Fibroblast of peridontal ligament (primary cell): ENCODE measurements at regions not wholly inside any gene's neighbourhood (a gene's known extent, or its start where the extent isn't known, plus 50 kb on each side); places are given as distances from the start of the nearest gene placed in this dataset.
A peak's percentile ranks its signal among the peaks of the same experiment; 100 is the strongest.
"Not testable (repeated sequence)": the region's sequence is repeated elsewhere in the genome, so short reads cannot be mapped to it uniquely, and the experiment has no call there.

Experiments used
- DNase-seq: peaks from one replicate; pipeline ENCODE4 v3.0.0-alpha.2; 2010; ENCODE audit errors: extremely low read depth

DNA sequence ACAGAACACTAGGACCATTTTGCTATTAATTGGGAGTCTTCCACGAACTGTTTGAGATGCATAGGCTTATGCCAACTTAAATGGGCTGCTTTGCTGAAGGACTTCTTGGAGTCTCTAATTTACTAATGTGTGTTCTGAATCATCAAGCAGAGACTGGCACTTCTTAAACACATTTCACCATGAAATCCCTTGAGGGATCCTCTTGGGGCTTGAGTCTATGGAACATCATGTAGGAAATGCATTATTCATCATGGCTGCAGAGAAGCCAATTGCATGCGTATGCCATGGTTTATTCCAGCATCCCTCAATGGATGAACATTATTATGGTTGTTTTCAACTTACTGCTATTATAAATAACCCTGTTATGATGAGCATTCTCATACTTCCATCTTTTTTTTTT, 73.4 kb downstream of the FGD2 start:
- DNase-seq: no peak

DNA sequence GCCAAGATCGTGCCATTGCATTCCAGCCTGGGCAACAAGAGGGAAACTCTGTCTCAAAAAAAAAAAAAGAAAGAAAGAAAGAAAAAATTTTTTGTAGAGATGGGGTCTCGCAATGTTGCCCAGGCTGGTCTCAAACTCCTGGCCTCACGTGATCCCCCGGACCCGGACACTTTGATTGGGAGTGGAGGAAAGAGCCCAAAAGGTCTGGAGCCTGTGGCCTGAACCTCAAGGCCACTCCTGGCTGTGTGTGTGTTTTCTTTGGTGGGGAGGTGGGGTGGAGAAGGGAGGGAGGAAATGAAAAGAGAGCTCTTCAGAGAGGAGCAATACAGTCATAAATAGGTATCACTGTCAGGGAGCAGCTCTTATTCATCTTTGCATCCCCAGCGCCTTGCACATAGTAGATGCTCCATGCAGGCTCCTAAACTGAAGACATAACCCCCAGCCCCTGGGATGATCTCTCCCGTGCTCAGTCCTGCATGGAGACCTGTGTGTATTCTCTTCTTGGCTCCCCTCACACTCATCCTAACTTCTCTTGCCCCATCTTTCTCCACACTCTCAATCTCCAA, 75.7 kb downstream of the FGD2 start:
- no peak for DNase-seq

DNA sequence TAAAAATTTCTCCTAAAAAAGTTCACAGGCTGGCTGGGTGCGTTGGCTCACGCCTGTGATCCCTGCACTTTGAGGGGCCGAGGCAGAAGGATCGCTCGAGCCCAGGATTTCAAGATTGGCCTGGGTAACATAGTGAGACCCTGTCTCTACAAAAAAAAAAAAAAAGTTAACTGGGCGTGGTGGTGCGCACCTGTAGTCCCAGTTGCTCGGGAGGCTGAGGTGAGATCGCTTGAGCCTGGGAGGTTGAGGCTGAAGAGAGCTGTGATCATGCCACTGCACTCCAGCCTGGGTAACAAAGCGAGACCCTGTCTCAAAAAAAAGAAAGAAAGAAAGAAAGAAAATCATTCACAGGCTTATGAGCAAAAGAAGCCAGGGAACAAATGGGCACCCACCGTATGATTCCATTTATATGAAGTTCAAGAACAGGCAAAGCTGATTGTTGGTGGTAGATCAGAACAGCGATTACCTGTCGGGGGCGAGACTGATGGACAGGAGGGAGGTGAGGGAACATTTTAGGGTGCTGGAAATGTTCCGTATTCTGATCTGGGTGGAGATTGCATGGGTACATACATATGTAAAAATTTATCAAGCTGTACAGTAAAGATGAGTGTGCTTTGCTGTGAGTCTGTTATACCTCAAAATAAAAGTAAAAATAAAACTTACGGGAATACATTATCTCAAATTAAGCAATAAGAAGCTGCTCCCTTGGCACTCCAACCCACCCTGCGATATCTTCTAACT, 77.1 kb downstream of the FGD2 start:
- no peak for DNase-seq

DNA sequence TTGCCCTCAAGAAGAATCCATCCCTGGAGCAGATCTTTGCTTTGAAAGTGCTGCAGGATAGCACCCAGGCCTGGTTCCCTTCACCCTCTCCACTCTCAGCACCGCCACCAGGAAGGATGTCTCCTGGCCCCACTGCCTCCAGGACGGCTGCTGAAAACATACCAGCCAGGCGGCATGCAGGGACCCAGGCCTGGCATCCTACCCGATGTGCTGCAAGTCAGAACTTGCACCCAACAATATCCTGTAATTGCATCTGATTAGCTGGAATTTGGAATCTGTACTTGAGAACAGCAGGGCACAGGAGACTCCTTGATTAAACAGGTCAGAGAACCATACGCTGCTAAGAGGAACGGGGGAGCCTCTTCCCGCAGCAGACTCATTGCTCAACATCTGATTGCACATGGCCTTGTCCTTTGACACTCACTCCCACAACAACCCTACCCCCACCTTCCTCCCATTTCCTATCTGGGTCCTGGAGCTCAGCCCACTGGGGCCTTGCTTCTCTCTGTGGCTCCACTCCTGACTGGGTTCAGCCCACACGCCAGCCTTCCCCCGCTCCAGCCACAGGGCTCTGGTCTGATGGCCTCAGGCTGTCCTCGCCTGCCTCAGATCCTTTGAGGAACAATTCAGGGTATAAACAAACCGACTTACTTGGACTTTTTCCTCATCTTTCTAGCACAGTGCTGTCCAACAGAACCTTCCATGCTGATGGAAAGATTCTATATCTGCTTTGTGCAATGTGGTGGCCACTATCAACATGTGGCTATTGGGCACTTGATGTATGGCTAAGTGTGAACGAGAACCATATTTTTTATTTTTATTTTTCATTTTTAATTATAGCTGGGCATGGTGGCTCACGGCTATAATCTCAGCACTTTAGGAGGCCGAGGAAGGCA, 78.0 kb downstream of the FGD2 start:
- DNase-seq: peak; percentile 76

DNA sequence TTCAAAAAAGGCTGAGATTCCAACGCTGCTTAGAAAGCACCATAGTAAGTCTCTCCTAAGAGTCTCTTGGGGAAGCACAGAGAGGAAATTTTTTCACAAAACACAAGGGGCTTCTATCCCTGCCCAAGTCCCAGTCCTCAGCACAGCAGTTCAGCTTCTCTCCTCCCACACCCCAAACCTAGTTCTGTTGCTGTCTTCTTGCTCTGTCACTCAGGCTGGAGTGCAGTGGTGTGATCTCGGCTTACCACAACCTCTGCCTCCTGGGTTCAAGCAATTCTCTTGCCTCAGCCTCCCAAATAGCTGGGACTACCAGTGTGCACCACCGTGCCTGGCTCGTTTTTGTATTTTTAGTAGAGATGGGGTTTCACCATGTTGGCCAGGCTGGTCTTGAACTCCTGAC, 79.2 kb downstream of the FGD2 start:
- not testable (repeated sequence) for DNase-seq

DNA sequence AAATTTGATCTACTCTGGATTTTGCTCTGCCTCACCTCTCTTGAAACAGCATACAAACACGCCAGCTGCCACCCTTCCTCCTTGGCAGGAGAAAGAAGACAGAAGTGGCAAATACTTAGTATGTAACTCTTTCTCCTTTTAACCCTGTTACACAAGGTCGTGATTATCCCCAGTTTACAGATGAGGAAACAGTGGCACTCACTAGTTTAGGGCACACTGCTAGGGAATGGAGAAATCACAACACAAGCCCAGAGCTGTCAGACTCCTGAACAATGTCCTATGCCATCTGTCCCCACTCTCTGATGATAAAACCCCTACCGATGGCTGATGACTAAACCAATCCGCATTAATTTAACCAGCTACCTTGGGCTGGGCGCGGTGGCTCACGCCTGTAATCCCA, 79.7 kb downstream of the FGD2 start:
- DNase-seq: no peak

DNA sequence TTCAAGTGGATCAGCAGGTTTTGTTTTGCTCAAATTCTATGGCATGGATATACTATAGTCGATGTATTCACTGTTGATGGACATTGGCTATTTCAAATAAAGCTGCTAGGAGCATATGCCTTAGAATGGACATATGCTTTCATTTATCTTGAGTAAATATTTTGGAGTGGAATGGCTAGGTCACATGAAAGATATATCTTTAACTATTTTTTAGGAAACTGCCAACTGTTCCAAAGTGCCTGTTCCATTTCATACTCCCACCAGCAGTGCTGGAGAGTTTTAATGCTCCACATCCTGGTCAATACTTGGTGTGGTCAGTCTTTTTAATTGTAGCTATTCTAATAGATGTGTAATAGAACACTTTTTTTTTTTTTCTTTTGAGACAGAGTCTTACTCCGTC, 81.1 kb upstream of the PIM1 start:
- DNase-seq: peak; percentile 89

DNA sequence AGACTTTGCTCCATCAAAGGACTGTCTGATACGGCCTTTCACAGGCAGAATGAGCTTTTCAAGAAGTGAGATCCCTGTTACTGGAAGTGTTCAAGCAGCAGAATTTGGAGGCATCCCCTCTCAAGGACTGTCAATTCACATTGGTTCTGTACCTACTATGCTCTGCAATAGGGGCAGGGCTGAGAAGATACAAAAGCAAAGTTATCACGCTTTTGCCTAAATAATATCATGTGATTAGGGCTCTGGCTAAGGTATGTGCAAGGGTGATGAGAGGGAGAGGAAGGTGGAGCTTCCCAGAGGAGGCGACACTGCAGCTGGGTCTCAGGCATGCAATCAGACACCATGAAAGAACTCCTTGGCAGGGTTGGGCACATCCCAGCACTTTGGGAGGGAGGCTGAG, 80.2 kb upstream of the PIM1 start:
- DNase-seq: no peak

DNA sequence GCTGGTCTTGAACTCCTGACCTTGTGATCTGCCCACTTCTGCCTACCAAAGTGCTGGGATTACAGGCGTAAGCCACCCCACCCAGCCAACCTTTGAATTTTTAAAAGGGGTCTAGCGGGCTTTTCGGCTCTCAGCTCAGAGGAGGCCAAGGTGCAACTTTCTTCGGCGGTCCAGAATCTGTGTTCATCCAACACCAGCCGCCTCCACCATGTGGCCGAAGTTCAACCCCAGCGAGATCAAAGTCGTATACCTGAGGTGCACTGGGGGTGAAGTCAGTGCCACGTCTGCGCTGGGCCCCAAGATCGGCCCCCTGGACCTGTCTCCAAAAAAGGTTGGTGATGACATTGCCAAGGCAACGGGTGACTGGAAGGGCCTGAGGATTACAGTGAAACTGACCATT, 78.8 kb upstream of the PIM1 start:
- not testable (repeated sequence) for DNase-seq

DNA sequence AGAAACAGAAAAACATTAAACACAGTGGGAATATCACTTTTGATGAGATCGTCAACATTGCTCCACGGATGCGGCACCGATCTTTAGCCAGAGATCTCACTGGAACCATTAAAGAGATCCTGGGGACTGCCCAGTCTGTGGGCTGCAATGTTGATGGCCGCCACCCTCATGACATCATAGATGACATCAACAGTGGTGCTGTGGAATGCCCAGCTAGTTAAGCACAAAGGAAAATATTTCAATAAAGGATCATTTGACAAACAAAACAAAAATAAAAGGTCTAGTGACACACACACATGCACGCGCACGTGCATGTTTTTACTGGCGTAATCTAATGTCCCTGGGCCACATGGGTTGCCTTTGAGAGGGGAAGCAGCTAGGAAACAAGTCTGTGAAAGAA, 78.4 kb upstream of the PIM1 start:
- peak; percentile 74 for DNase-seq

DNA sequence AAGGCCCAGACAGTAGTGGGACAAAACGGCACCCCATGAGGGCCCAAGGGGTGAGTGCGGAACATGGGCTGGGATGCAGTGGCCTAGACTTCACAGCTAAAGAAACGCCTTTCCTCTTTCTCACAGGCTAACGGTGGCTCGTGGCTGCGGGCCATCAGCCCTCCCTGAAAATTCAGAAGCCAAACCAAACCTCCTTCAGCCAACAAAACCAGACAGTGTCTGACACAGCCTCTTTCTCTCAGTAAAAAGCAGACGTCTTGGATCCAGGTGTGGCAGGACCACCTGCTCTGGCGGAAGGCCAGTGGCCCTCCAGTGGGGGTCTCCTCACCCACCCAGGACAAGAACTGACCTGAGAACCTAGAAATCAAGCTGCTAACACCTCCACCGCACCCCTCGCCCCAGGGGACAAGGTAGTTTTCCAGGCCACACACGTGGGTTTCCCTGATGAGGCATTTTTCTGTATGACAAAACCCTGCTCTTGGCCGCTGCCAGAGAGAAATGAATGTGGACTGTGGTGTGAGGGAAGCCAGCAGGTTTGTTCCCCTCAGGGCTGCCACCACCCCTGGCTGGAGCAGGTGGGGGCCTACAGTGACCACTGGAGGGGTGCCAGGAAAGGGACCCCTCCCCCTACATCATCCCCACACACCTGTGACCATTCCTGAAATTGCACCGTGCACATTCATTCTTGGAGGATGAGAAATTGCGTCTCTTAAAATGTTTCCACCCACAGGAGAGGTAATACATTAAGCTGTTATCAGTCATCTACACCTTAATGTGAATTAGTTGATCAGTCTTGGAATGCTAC, 76.8 kb upstream of the PIM1 start:
- peak; percentile 47 for DNase-seq

DNA sequence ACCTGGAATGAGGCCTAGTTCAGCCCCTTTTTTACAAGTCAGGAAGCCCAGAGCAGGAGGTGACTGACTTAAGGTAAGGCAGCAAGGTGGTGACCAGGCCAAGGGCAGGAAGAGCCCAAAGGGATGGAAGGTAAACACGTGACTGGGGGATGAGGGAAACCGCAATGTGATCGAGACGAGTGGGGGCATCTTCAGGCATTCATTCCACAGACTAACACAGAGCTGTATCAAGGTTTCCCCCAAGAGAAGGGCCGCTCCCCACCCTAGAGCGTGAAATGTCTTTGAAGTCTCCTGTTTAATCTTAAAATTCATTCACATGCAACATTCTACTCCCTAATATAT, 76.3 kb upstream of the PIM1 start:
- no peak for DNase-seq

DNA sequence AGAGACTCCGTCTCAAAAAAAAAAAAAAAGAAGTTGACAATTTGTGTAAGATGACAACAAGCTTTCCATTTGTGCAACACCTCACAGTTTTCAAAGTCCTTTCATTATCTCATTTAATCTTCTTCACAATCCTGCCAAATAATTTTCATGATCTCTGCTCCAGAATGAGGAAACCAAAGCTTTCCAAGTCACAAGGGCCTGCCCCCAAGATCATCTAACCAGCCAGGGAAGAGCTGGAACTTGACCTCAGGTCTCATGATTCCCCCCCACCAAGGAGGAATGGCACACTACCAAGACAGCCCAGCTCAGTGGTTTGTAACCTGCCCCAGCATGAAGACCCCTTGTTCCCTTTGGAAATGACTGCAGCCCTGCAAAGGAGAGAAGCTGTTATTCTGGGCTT, 74.0 kb upstream of the PIM1 start:
- no peak for DNase-seq

DNA sequence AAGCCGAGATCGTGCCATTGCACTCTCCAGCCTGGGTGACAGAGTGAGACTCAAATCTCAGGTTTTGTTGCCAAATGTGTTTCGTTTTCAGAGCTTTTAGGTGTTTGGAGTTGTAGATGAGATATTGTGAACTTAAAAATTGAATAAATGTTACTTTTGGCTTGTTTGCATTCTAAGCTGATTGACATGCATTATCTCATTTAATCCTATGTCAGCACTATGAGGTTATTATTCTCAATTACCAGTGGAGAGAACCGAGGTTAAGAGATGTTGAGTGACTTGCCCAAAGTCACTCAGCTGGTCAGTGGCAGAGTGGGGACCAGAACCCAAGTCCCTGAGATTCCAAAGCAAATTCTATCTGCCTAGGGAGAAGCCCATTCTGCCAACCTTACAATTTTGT, 72.6 kb upstream of the PIM1 start:
- DNase-seq: no peak

DNA sequence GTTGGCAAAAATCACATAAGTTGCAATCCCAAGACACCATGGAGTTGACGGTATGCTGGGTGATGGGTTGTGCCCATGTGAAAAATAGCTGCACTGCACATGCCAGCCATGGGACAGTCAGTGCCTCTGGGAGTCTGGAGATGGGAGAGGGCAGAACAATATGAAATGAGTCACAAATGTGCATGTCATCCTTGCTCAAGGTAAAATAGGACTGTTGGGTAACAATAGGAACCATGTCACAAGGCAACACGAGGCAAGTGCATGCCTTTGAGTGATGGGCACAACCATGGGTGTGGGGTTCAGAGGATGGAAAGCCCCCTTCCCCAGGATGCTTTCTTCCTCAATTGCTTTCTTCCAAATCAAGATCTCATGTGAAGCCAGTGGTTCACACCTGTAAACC, 70.5 kb upstream of the PIM1 start:
- DNase-seq: no peak

DNA sequence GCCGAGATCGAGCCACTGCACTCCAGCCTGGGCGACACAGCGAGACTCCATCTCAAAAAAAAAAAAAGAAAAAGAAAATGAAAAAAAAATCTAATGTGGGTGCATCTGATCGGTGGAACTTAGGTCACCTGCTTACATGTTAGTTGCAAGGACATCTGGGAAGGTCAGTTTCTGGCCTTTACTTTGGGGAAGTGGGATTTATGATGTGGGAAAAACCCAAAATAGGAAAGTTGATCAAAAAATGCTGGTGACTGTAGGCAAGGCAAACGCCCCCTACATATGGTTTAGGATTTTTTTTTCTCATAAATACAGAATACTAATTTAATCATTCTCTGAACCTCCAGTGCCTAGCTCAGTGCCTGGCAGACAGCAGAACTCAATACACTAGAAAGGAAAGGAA, 69.2 kb upstream of the PIM1 start:
- DNase-seq: no peak

DNA sequence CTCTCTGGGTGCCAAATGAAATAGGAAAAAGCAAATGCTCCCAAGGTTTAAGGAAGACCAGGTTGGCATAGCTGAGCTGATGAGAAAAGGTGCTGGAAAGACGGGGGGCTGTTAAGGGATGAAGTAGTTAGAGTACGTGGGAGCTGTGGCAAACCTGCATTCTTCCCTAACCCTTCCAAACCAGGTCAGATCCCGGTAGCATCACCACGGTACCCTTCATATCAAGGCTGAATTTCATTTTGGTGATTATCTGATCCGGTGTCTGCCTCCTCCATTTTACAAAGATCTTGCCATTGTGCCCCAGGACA, 68.0 kb upstream of the PIM1 start:
- DNase-seq: no peak

DNA sequence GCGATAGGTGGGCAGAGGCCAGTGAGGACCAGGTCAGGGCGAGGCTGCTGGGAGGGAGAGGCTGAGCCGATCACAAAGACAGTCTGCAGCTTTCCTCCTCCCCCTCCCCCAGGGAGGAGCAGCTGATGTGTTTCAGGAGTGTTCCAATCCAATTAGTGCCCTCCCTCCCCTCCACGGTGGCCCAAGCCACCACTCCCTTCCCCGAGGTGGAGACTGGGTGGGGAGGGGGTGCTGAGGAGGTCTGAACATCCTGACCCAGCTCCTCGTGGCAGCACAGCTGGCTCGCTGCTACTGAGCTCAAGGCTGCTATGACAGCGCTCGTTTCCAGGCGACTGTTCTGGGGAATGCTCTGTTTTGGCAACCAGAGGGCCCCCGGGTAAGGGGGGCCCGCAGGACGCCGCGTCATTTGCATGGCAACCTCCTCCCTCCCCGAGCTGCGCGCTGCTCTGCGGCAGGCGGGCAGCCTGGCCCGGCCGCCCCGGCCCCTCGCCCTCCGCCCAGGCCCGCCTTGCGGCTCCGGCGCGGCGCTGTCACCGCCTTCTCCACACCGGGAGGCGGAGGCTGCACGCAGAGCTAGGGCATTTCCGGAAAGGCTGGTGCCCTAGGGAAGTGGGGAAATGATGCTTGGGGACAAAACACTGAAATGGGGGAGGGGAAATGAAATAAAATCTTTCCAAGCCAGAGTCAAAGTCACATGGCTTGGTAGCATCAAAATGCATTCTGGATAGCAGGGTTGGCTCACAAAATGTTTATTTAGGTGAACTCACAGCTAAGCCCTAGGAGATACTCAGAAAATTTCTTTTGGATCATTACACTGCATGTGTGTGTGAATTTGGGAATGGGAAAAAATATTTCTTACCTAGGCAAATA, 67.4 kb upstream of the PIM1 start:
- peak; percentile 90 for DNase-seq

DNA sequence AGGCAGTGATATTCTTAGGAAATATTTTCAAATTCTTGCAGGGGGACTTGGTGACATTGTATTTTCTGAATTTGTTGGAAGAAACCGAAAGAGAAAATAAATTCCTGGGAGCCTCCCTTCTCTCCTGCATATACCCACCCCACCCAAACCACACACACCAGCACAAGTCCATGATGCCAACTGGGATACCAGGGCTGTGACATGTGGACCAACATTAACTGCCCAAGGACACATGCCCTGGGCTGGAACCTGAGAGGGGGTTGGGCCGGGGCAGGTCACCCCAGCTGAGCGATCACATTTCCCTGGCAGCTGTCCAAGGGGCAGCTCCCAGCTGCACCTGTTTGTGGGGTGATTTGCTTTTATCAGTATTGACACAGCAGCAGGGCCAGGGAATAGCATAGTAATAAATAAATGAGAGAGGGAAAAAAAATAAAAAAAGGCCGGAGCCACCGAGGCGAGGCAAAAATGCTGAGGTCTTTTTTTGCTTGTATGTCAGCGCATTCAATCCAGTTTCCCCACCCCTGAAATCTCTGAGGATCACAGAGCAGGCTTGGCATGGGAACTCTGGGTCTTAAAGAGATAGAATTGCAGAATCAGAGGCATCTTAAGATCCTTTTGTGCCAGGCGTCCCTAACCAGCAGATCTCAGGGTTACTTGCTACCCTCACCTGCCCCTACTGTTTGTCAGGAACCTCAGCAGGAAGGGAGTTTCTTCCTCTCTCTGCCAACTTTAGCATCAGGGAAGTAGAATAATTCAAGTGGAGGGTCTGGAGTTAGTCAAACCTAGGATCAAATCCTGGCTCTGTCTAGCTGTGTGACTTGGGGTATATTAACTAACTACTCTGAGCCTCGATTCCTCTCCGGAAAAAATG, 66.5 kb upstream of the PIM1 start:
- DNase-seq: peak; percentile 73

DNA sequence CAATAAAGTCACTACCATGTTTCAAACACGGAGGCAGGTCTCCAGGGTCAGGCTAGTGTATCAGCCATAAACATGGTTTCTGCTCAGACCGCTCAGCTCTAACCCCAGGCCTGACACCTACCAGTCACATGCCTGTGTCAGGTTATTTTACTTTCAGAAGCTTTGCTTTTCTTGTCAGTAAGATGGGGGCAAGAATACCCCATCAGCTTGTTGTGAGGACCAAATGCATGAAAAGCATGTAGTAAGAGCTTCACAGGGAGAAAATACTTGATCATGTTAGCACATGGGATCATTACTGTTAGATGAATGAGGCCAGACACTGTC, 65.2 kb upstream of the PIM1 start:
- DNase-seq: no peak
